Loucy (cell line): ENCODE measurements at regions not wholly inside any gene's neighbourhood (a gene's known extent, or its start where the extent isn't known, plus 50 kb on each side); places are given as distances from the start of the nearest gene placed in this dataset.

Experiments
- H2AFZ ChIP-seq: fragments of 200-600 bp; sonication (generic); 2 replicates; pipeline ENCODE4 v1.6.0; 2016; ENCODE audit warnings: antibody characterized with exemption, mild to moderate bottlenecking, low read length, moderate library complexity
- H3F3A ChIP-seq: fragments of 200-600 bp; 2 replicates; pipeline ENCODE4 v1.6.0; 2016; ENCODE audit warnings: antibody characterized with exemption, low read depth, mild to moderate bottlenecking
- H3K27me3 ChIP-seq: fragments of 200-600 bp; sonication (generic); 2 replicates; pipeline ENCODE4 v1.6.1; 2014; ENCODE audit warnings: low read length, mild to moderate bottlenecking; ENCODE audit not compliant: insufficient read depth, poor library complexity, severe bottlenecking
- H3K36me3 ChIP-seq: fragments of 200-600 bp; sonication (generic); 2 replicates; pipeline ENCODE4 v1.6.1; 2016; ENCODE audit warnings: low read length; ENCODE audit not compliant: insufficient read depth
- H3K4me1 ChIP-seq: fragments of 200-600 bp; sonication (generic); 2 replicates; pipeline ENCODE4 v1.5.1; 2014; ENCODE audit warnings: low read length, mild to moderate bottlenecking; ENCODE audit not compliant: insufficient read depth, poor library complexity, severe bottlenecking
- H3K4me2 ChIP-seq: fragments of 200-600 bp; sonication (generic); 2 replicates; pipeline ENCODE4 v1.6.0; 2014; ENCODE audit warnings: antibody characterized with exemption, low read length, low read depth, mild to moderate bottlenecking; ENCODE audit not compliant: poor library complexity, severe bottlenecking
- H3K4me3 ChIP-seq: fragments of 200-600 bp; sonication (generic); 2 replicates; pipeline ENCODE4 v1.5.1; 2014; ENCODE audit warnings: low read length, mild to moderate bottlenecking, mixed read lengths; ENCODE audit not compliant: poor library complexity, severe bottlenecking
- H3K79me2 ChIP-seq: fragments of 200-600 bp; sonication (generic); 2 replicates; pipeline ENCODE4 v1.6.1; 2014; ENCODE audit warnings: low read length; ENCODE audit not compliant: insufficient read depth
- H3K9ac ChIP-seq: fragments of 200-600 bp; sonication (generic); 2 replicates; pipeline ENCODE4 v1.6.0; 2014; ENCODE audit warnings: mild to moderate bottlenecking, low read depth, low read length, moderate library complexity; ENCODE audit not compliant: poor library complexity, severe bottlenecking
- H3K9me2 ChIP-seq: fragments of 200-600 bp; sonication (generic); replicated peaks from 2 replicates; pipeline ENCODE4 v1.6.1; 2016; ENCODE audit warnings: low read depth, low read length, mixed read lengths
- H3K9me3 ChIP-seq: fragments of 200-600 bp; sonication (generic); 2 replicates; pipeline ENCODE4 v1.6.1; 2014; ENCODE audit warnings: mild to moderate bottlenecking, antibody characterized with exemption, low read length, low read depth; ENCODE audit not compliant: insufficient read depth
- H4K20me1 ChIP-seq: fragments of 200-600 bp; sonication (generic); 2 replicates; pipeline ENCODE4 v1.6.0; 2014; ENCODE audit warnings: antibody characterized with exemption, low read length, mild to moderate bottlenecking; ENCODE audit not compliant: insufficient read depth, poor library complexity, severe bottlenecking
- EZH2phosphoT487 ChIP-seq: fragments of 200-600 bp; IDR thresholded peaks from 2 replicates; pipeline ENCODE4 v1.6.1; 2018; ENCODE audit warnings: antibody characterized with exemption, mild to moderate bottlenecking, moderate library complexity, borderline replicate concordance
- TF ChIP-seq, protein P1 (sequence below): fragments of 200-600 bp; sonication (generic); conservative IDR thresholded peaks from 2 replicates; pipeline ENCODE4 v1.5.1; 2014; ENCODE audit warnings: mild to moderate bottlenecking, antibody characterized with exemption, low read length

DNA sequence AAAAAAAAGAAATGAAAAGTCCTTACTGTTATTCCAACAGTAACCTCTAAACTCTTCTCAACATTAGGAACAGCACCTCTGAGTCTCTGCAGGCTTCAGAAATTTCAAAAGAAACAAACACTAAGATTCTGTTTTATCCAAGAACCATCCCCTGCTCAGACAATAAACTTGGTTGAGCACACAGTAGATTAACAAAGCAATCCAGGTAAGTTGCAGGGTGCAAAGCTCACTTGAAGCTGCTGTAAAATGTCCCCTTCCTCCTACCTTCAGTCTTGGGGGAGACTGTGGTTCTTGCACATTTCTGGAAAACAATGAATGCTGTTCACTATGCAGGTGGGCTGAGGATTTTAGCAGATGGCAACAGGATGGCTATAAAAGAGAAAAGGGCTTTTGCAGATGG is 484.1 kb downstream of the IGSF11 start:
- Histone ChIP-seq H3K9me2 (no peaks in the 10 kb centered on the region), H3K9me3 (no peaks in the 10 kb centered on the region; the same call in 1 of the 2 replicates), H3F3A (no peaks in the 10 kb centered on the region), H3K4me1 (no peaks in the 10 kb centered on the region), H3K27me3 (no peaks in the 10 kb centered on the region), H3K9ac (no peak overlapping the region), H2AFZ (no peak overlapping the region), H3K4me3 (no peak overlapping the region), H3K79me2 (no peaks in the 10 kb centered on the region), H4K20me1 (no peaks in the 10 kb centered on the region), H3K36me3 (no peaks in the 10 kb centered on the region), H3K4me2 (no peak overlapping the region)
- TF ChIP-seq EZH2phosphoT487 = no peak
- TF ChIP-seq, protein P1, sequence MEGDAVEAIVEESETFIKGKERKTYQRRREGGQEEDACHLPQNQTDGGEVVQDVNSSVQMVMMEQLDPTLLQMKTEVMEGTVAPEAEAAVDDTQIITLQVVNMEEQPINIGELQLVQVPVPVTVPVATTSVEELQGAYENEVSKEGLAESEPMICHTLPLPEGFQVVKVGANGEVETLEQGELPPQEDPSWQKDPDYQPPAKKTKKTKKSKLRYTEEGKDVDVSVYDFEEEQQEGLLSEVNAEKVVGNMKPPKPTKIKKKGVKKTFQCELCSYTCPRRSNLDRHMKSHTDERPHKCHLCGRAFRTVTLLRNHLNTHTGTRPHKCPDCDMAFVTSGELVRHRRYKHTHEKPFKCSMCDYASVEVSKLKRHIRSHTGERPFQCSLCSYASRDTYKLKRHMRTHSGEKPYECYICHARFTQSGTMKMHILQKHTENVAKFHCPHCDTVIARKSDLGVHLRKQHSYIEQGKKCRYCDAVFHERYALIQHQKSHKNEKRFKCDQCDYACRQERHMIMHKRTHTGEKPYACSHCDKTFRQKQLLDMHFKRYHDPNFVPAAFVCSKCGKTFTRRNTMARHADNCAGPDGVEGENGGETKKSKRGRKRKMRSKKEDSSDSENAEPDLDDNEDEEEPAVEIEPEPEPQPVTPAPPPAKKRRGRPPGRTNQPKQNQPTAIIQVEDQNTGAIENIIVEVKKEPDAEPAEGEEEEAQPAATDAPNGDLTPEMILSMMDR = no peak

DNA sequence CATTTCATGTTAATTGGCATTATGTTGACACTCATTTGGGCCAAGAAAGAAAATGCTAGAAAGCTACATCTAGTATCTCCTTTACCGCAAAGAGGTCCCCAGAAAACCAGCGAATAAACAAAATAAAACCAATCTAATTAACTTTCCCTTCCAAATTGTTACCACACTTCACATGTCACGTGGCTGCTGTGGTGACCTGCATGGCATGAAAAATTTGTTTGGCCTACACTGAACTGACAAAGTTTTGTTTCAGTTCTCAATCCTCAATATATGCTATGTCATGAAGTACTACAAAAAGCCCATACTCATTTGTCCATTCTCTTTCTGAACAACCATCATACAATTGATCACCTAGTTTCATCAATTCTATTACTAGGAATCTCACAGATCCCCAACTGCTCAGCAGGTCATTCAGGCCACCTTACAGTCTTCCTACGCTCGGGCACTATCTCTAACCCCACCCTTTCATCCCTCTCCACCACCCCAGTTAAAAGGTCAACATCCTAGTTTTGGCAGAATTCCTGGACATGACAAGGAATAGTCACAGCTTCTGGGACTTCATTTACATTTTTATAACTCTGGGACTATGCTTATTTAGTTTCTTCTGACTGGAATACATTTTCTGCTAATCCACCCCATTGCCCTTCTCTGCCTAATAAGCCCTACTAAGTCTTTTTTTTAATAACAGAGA is 480.4 kb downstream of the IGSF11 start:
- Histone ChIP-seq H4K20me1 (no peaks in the 10 kb centered on the region), H3K9ac (no peak overlapping the region), H3K9me3 (no peaks in the 10 kb centered on the region), H3K79me2 (no peaks in the 10 kb centered on the region), H2AFZ (no peak overlapping the region), H3K27me3 (no peaks in the 10 kb centered on the region), H3K4me3 (no peak overlapping the region), H3K36me3 (no peaks in the 10 kb centered on the region), H3F3A (no peaks in the 10 kb centered on the region), H3K4me2 (no peak overlapping the region), H3K4me1 (no peaks in the 10 kb centered on the region), H3K9me2 (no peaks in the 10 kb centered on the region)
- TF ChIP-seq, protein P1 = no peak
- no peak for TF ChIP-seq EZH2phosphoT487

DNA sequence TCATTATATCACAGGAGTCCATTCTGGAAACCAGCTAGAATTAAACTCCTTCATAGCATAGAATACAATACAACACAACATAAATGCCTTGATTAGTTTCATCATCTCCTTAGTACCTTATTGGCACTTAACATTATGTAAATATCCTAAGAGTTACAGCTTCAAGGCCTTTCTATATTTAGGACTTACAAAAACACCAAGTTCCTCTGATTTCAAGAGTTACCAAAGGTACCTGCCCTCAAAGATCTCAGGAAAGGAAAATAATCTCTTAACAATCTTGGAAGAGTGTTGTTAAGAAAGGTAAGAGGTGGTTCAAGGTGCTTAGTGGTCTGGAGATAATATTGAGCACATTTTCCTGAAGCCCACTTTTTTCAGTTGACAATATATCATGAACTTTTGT is 477.7 kb downstream of the IGSF11 start:
- no peak overlapping the region for H3K9ac ChIP-seq
- no peak for TF ChIP-seq EZH2phosphoT487
- TF ChIP-seq, protein P1 = no peak
- no peaks in the 10 kb centered on the region for H3K36me3 ChIP-seq
- no peaks in the 10 kb centered on the region for H3K27me3 ChIP-seq
- H3K79me2 ChIP-seq = no peaks in the 10 kb centered on the region
- H3F3A ChIP-seq = no peaks in the 10 kb centered on the region
- no peak overlapping the region for H3K4me3 ChIP-seq
- no peaks in the 10 kb centered on the region for H4K20me1 ChIP-seq
- H3K4me2 ChIP-seq = no peak overlapping the region
- H3K9me2 ChIP-seq = no peaks in the 10 kb centered on the region
- no peak overlapping the region for H2AFZ ChIP-seq
- no peaks in the 10 kb centered on the region for H3K4me1 ChIP-seq
- no peaks in the 10 kb centered on the region for H3K9me3 ChIP-seq
